ENCODE measurements at regions not wholly inside any gene's neighbourhood (a gene's known extent, or its start where the extent isn't known, plus 50 kb on each side); places are given as distances from the start of the nearest gene placed in this dataset.

DNA sequence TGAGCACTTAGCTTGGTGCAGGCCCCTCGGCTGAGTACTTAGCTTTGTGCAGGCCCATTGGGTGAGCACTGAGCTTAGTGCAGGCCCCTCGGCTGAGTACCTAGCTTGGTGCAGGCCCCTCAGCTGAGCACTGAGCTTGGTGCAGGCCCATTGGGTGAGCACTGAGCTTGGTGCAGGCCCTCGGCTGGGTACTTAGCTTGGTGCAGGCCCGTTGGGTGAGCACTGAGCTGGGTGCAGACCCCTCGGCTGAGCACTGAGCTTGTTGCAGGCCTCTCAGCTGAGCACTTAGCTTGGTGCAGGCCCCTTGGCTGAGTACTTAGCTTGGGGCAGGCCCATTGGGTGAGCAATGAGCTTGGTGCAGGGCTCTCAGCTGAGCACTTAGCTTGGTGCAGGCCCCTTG, 387.1 kb downstream of the THBS2 start:
- no peak overlapping the region for H3K18ac ChIP-seq (ENCODE audit: low read length)
- no peak overlapping the region for H2BK5ac ChIP-seq (ENCODE audit: low read length)
- H3K4me1 ChIP-seq (ENCODE audit: control insufficient read depth, low read depth, low read length) = no peaks in the 10 kb centered on the region
- no peak overlapping the region for H3K56ac ChIP-seq (ENCODE audit: low read length)
- H3K23ac ChIP-seq (ENCODE audit: low read length) = no peak overlapping the region
- no peak overlapping the region for H4K5ac ChIP-seq (ENCODE audit: low read length)
- no CpG with 5 or more reads among the region's 5 CpGs for WGBS (ENCODE audit: extremely low coverage, insufficient coverage, low lambda C conversion rate)
- DNase-seq = no peak
- H3K79me2 ChIP-seq (ENCODE audit: control insufficient read depth, insufficient read depth, low read length) = no peaks in the 10 kb centered on the region
- no peak overlapping the region for H3K4me3 ChIP-seq (ENCODE audit: low read length)
- H3K9ac ChIP-seq (ENCODE audit: low read length) = no peak overlapping the region
- H3K27ac ChIP-seq (ENCODE audit: low read depth, low read length) = no peak overlapping the region
- no peak overlapping the region for H2BK15ac ChIP-seq (replicated peaks; ENCODE audit: low read depth)
- no peaks in the 10 kb centered on the region for H3K27me3 ChIP-seq (ENCODE audit: insufficient read depth, low read length, poor library complexity)
- H3K36me3 ChIP-seq (ENCODE audit: control insufficient read depth, insufficient read depth, low read length) = no peaks in the 10 kb centered on the region
- H3K4me2 ChIP-seq (ENCODE audit: low read length) = no peak overlapping the region
- no peak overlapping the region for H2BK120ac ChIP-seq (ENCODE audit: low read depth, low read length)
- H4K8ac ChIP-seq (ENCODE audit: low read depth, low read length) = no peak overlapping the region
- H3K4ac ChIP-seq (ENCODE audit: low read depth, low read length) = no peak overlapping the region
- H2AK5ac ChIP-seq (ENCODE audit: low read length) = no peak overlapping the region
- H3K79me1 ChIP-seq (ENCODE audit: low read length) = no peaks in the 10 kb centered on the region

DNA sequence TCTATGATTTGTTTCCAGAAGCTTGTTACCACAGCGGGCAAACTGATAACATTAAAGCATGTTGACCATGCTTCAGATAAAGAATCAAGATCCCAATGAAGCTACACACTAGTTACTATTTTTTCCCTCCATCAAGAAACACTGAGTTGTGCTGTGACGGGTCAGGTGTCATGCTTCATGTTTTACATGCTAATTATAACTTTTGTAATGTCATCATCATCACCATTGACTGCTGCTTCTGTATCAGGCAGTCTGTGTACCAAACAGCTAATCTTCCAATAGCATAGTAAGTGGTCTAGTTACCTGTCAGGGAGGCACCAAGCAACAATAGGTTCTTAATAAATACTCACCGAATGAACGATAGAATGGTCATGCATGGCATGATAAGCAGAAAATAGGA, 388.1 kb downstream of the THBS2 start:
- Histone ChIP-seq H3K79me1 (ENCODE audit: low read length) (no peaks in the 10 kb centered on the region), H3K36me3 (ENCODE audit: control insufficient read depth, insufficient read depth, low read length) (no peaks in the 10 kb centered on the region), H3K4ac (ENCODE audit: low read depth, low read length) (no peak overlapping the region), H2AK5ac (ENCODE audit: low read length) (no peak overlapping the region), H4K8ac (ENCODE audit: low read depth, low read length) (no peak overlapping the region), H3K23ac (ENCODE audit: low read length) (no peak overlapping the region), H3K27ac (ENCODE audit: low read depth, low read length) (no peak overlapping the region), H3K4me3 (ENCODE audit: low read length) (no peak overlapping the region), H4K5ac (ENCODE audit: low read length) (no peak overlapping the region), H2BK120ac (ENCODE audit: low read depth, low read length) (no peak overlapping the region), H3K18ac (ENCODE audit: low read length) (no peak overlapping the region), H3K56ac (ENCODE audit: low read length) (no peak overlapping the region), H3K79me2 (ENCODE audit: control insufficient read depth, insufficient read depth, low read length) (no peaks in the 10 kb centered on the region), H2BK15ac (replicated peaks; ENCODE audit: low read depth) (no peak overlapping the region), H3K4me1 (ENCODE audit: control insufficient read depth, low read depth, low read length) (no peaks in the 10 kb centered on the region), H3K9ac (ENCODE audit: low read length) (no peak overlapping the region), H3K4me2 (ENCODE audit: low read length) (no peak overlapping the region), H3K27me3 (ENCODE audit: insufficient read depth, low read length, poor library complexity) (no peaks in the 10 kb centered on the region), H2BK5ac (ENCODE audit: low read length) (no peak overlapping the region)
- DNase-seq = no peak
- no CpG with 5 or more reads among the region's 4 CpGs for WGBS (ENCODE audit: extremely low coverage, insufficient coverage, low lambda C conversion rate)

DNA sequence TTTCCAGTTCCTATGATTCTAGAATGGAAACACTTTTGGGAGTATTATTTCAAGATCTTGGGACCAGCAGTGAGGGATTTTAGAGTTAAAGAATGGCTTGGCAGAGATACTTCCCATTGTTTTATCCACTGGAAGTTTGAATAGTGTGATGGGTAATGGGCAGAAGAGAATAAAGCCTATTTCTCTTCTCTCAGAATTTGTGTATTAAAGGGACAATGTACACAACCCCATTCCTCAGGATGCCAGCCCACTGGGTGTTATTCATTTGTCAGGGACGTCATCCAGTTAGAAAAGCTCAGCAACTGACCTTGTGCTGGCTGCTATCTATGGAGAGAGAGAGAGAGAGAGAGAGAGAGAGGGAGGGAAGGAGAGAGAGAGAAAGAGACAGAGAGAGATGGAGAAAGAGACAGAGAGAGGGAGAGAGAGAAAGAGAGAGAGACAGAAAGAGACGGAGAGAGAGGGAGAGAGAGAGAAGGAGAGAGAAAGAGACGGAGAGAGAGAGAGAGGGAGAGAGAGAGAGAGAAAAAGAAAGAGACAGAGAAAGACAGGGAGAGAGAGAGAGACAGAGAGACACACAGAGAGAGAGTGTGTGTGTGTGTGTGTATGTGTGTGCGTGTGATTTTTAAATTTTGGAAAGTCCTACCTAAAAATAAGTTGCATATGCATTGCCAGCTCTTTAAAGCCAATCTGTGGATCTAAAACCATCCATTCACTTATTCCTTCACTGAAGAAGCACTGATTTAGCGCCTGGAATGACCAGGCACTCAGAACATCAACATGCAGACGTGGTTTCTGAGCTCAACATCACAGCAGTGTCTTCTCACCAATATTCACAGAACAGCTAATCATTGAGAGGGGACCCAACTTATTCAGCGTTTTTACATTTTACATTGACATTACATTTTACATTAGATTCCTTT, 388.8 kb downstream of the THBS2 start:
- Histone ChIP-seq H3K27ac (ENCODE audit: low read depth, low read length) (no peak overlapping the region), H3K79me2 (ENCODE audit: control insufficient read depth, insufficient read depth, low read length) (no peaks in the 10 kb centered on the region), H4K5ac (ENCODE audit: low read length) (no peak overlapping the region), H3K4me2 (ENCODE audit: low read length) (no peak overlapping the region), H3K4me1 (ENCODE audit: control insufficient read depth, low read depth, low read length) (no peaks in the 10 kb centered on the region), H3K56ac (ENCODE audit: low read length) (no peak overlapping the region), H2BK5ac (ENCODE audit: low read length) (no peak overlapping the region), H3K9ac (ENCODE audit: low read length) (no peak overlapping the region), H3K18ac (ENCODE audit: low read length) (no peak overlapping the region), H3K27me3 (ENCODE audit: insufficient read depth, low read length, poor library complexity) (no peaks in the 10 kb centered on the region), H3K36me3 (ENCODE audit: control insufficient read depth, insufficient read depth, low read length) (no peaks in the 10 kb centered on the region), H2BK15ac (replicated peaks; ENCODE audit: low read depth) (no peak overlapping the region), H3K23ac (ENCODE audit: low read length) (no peak overlapping the region), H3K4ac (ENCODE audit: low read depth, low read length) (no peak overlapping the region), H2AK5ac (ENCODE audit: low read length) (no peak overlapping the region), H3K4me3 (ENCODE audit: low read length) (no peak overlapping the region), H2BK120ac (ENCODE audit: low read depth, low read length) (no peak overlapping the region), H3K79me1 (ENCODE audit: low read length) (no peaks in the 10 kb centered on the region), H4K8ac (ENCODE audit: low read depth, low read length) (no peak overlapping the region)
- WGBS (ENCODE audit: extremely low coverage, insufficient coverage, low lambda C conversion rate) = no CpG with 5 or more reads among the region's 7 CpGs
- DNase-seq = no peak

DNA sequence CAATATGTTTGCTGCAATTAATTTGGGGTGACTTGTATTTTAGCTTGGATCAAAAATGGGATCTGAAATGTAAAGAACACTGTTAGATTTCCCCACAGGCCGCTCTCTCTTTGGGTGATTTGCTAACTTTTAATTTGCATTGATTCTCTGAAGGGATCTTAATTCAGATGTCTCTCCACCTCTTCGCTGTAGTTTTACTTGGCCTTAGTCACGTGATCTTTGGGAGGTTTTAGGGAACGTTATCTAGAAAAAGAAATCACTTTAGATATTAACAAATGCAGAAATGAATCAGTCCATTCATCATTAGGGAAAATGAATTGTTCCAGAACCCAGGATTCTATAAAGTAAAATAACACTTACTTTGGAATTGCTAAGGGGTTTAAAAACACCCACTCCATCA, 390.2 kb downstream of the THBS2 start:
- H4K8ac ChIP-seq (ENCODE audit: low read depth, low read length) = no peak overlapping the region
- no peak overlapping the region for H2BK5ac ChIP-seq (ENCODE audit: low read length)
- H3K18ac ChIP-seq (ENCODE audit: low read length) = no peak overlapping the region
- no peaks in the 10 kb centered on the region for H3K36me3 ChIP-seq (ENCODE audit: control insufficient read depth, insufficient read depth, low read length)
- H3K23ac ChIP-seq (ENCODE audit: low read length) = no peak overlapping the region
- no peak overlapping the region for H3K9ac ChIP-seq (ENCODE audit: low read length)
- no peak overlapping the region for H3K4me3 ChIP-seq (ENCODE audit: low read length)
- DNase-seq = no peak
- H3K79me2 ChIP-seq (ENCODE audit: control insufficient read depth, insufficient read depth, low read length) = no peaks in the 10 kb centered on the region
- H3K27me3 ChIP-seq (ENCODE audit: insufficient read depth, low read length, poor library complexity) = no peaks in the 10 kb centered on the region
- no peak overlapping the region for H3K4me2 ChIP-seq (ENCODE audit: low read length)
- no CpG with 5 or more reads among the region's 4 CpGs for WGBS (ENCODE audit: extremely low coverage, insufficient coverage, low lambda C conversion rate)
- H2BK120ac ChIP-seq (ENCODE audit: low read depth, low read length) = no peak overlapping the region
- H3K27ac ChIP-seq (ENCODE audit: low read depth, low read length) = no peak overlapping the region
- H3K56ac ChIP-seq (ENCODE audit: low read length) = no peak overlapping the region
- H4K5ac ChIP-seq (ENCODE audit: low read length) = no peak overlapping the region
- no peak overlapping the region for H3K4ac ChIP-seq (ENCODE audit: low read depth, low read length)
- no peak overlapping the region for H2AK5ac ChIP-seq (ENCODE audit: low read length)
- H3K79me1 ChIP-seq (ENCODE audit: low read length) = no peaks in the 10 kb centered on the region
- H3K4me1 ChIP-seq (ENCODE audit: control insufficient read depth, low read depth, low read length) = no peaks in the 10 kb centered on the region
- H2BK15ac ChIP-seq (replicated peaks; ENCODE audit: low read depth) = no peak overlapping the region

DNA sequence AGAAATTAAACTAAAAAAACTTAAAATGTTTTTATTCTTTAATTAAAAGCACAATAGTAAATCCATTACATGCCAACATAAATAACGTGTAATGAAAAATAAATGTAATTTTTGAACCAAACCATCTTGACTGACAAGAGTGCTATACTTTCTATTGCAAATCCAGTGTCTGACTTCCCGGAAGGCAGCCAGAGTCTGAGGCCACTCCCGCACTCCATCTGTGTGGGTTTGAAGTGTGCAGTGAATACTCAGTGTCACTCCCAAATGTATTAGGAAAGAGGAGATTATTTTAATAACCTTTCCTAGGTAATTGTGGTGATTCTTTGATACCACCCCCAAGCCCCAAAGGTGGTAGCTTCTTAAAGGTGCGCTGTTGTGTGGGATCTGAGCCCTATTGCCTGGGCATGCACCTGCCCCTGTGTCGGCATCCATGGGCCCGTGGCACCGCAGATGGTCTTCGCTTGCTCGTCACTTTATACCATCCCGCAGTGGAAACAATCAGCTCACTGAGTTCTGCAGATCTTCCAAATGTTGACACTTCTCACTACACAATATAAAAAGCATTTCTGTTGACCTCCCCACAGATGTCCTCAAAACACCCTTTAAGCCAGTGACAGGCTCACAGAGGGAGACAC, 391.2 kb downstream of the THBS2 start:
- Histone ChIP-seq H3K27me3 (ENCODE audit: insufficient read depth, low read length, poor library complexity) (no peaks in the 10 kb centered on the region), H3K4ac (ENCODE audit: low read depth, low read length) (no peak overlapping the region), H3K23ac (ENCODE audit: low read length) (no peak overlapping the region), H4K8ac (ENCODE audit: low read depth, low read length) (no peak overlapping the region), H3K27ac (ENCODE audit: low read depth, low read length) (no peak overlapping the region), H3K9ac (ENCODE audit: low read length) (no peak overlapping the region), H3K79me1 (ENCODE audit: low read length) (no peaks in the 10 kb centered on the region), H3K4me2 (ENCODE audit: low read length) (no peak overlapping the region), H4K5ac (ENCODE audit: low read length) (no peak overlapping the region), H2BK120ac (ENCODE audit: low read depth, low read length) (no peak overlapping the region), H3K36me3 (ENCODE audit: control insufficient read depth, insufficient read depth, low read length) (no peaks in the 10 kb centered on the region), H2BK15ac (replicated peaks; ENCODE audit: low read depth) (no peak overlapping the region), H3K79me2 (ENCODE audit: control insufficient read depth, insufficient read depth, low read length) (no peaks in the 10 kb centered on the region), H2AK5ac (ENCODE audit: low read length) (no peak overlapping the region), H2BK5ac (ENCODE audit: low read length) (no peak overlapping the region), H3K4me1 (ENCODE audit: control insufficient read depth, low read depth, low read length) (no peaks in the 10 kb centered on the region), H3K56ac (ENCODE audit: low read length) (no peak overlapping the region), H3K4me3 (ENCODE audit: low read length) (no peak overlapping the region), H3K18ac (ENCODE audit: low read length) (no peak overlapping the region)
- no peak for DNase-seq
- no CpG with 5 or more reads among the region's 10 CpGs for WGBS (ENCODE audit: extremely low coverage, insufficient coverage, low lambda C conversion rate)
